DND-41 (cell line): ENCODE measurements at regions not wholly inside any gene's neighbourhood (a gene's known extent, or its start where the extent isn't known, plus 50 kb on each side); places are given as distances from the start of the nearest gene placed in this dataset.

Experiments used
- EZH2 ChIP-seq: IDR thresholded peaks from 3 replicates; pipeline ENCODE4 v1.6.1; 2012; ENCODE audit warnings: borderline replicate concordance, low read depth, mild to moderate bottlenecking, moderate library complexity, low read length, inconsistent platforms; ENCODE audit not compliant: severe bottlenecking
- TF ChIP-seq, protein P1 (sequence below): IDR thresholded peaks from 2 replicates; pipeline ENCODE4 v1.5.1; 2012; ENCODE audit warnings: borderline replicate concordance, low read length, moderate library complexity, mild to moderate bottlenecking; ENCODE audit not compliant: poor library complexity, severe bottlenecking; ENCODE audit errors: extremely low read depth

DNA sequence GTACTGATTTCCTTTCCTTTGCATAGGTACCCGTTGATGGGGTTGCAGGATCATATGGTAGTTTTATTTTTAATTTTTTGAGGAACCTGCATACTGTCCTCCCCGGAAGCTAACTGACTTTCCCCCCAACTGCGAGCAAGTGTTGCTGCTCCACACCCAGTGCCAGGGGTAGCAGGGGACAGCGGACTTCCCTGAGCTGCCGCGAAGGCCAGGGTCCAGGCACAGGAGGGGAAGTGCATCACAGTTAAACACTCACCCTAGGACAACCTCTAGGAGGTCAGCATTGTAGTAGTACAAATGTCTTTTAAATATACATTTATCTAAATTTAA lies 201.7 kb downstream of the NPIPB11 start:
- TF ChIP-seq, protein P1, sequence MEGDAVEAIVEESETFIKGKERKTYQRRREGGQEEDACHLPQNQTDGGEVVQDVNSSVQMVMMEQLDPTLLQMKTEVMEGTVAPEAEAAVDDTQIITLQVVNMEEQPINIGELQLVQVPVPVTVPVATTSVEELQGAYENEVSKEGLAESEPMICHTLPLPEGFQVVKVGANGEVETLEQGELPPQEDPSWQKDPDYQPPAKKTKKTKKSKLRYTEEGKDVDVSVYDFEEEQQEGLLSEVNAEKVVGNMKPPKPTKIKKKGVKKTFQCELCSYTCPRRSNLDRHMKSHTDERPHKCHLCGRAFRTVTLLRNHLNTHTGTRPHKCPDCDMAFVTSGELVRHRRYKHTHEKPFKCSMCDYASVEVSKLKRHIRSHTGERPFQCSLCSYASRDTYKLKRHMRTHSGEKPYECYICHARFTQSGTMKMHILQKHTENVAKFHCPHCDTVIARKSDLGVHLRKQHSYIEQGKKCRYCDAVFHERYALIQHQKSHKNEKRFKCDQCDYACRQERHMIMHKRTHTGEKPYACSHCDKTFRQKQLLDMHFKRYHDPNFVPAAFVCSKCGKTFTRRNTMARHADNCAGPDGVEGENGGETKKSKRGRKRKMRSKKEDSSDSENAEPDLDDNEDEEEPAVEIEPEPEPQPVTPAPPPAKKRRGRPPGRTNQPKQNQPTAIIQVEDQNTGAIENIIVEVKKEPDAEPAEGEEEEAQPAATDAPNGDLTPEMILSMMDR: no peak
- no peak for TF ChIP-seq EZH2
